OCI-LY1 (cell line): ENCODE measurements at regions not wholly inside any gene's neighbourhood (a gene's known extent, or its start where the extent isn't known, plus 50 kb on each side); places are given as distances from the start of the nearest gene placed in this dataset.

Source experiments
- H2AFZ ChIP-seq: fragments of 200-600 bp; sonication (generic), shearing (Covaris generic); 2 replicates; pipeline ENCODE4 v1.6.0; 2014; ENCODE audit warnings: antibody characterized with exemption, mild to moderate bottlenecking, low read length
- H3F3A ChIP-seq: fragments of 200-600 bp; sonication (generic), shearing (Covaris generic); 2 replicates; pipeline ENCODE4 v1.6.0; 2014; ENCODE audit warnings: mild to moderate bottlenecking, antibody characterized with exemption, low read length, moderate library complexity; ENCODE audit not compliant: insufficient read depth
- H3K27ac ChIP-seq: fragments of 200-600 bp; sonication (generic); 2 replicates; pipeline ENCODE4 v1.5.1; 2014; ENCODE audit warnings: low read length, mixed run types, mild to moderate bottlenecking, low read depth; ENCODE audit not compliant: poor library complexity, severe bottlenecking
- H3K27me3 ChIP-seq: fragments of 200-600 bp; sonication (generic); 2 replicates; pipeline ENCODE4 v1.6.0; 2014; ENCODE audit warnings: antibody characterized with exemption, mild to moderate bottlenecking, low read length, moderate library complexity; ENCODE audit not compliant: insufficient read depth
- H3K36me3 ChIP-seq: fragments of 200-600 bp; sonication (generic); 2 replicates; pipeline ENCODE4 v1.6.1; 2014; ENCODE audit warnings: mild to moderate bottlenecking, antibody characterized with exemption, low read length, moderate library complexity, mixed read lengths; ENCODE audit not compliant: insufficient read depth
- H3K4me1 ChIP-seq: fragments of 200-600 bp; sonication (generic); 2 replicates; pipeline ENCODE4 v1.5.1; 2014; ENCODE audit warnings: mild to moderate bottlenecking, low read length, moderate library complexity; ENCODE audit not compliant: insufficient read depth, severe bottlenecking
- H3K4me2 ChIP-seq: fragments of 200-600 bp; sonication (generic), shearing (Covaris generic); 2 replicates; pipeline ENCODE4 v1.6.1; 2014; ENCODE audit warnings: low read length
- H3K4me3 ChIP-seq: fragments of 200-600 bp; sonication (generic); 2 replicates; pipeline ENCODE4 v1.5.1; 2014; ENCODE audit warnings: low read length, low read depth, mild to moderate bottlenecking, mixed read lengths; ENCODE audit not compliant: poor library complexity, severe bottlenecking
- H3K79me2 ChIP-seq: fragments of 200-600 bp; shearing (Covaris generic); 2 replicates; pipeline ENCODE4 v1.6.1; 2016; ENCODE audit warnings: mixed run types, low read length, mixed read lengths; ENCODE audit not compliant: insufficient read depth
- H3K9ac ChIP-seq: fragments of 200-600 bp; sonication (generic), shearing (Covaris generic); 2 replicates; pipeline ENCODE4 v1.6.1; 2014; ENCODE audit warnings: mild to moderate bottlenecking, low read length, mixed read lengths
- H3K9me2 ChIP-seq: fragments of 200-600 bp; sonication (generic), shearing (Covaris generic); 2 replicates; pipeline ENCODE4 v1.6.1; 2014; ENCODE audit warnings: low read depth, mild to moderate bottlenecking, low read length, mixed read lengths
- H3K9me3 ChIP-seq: fragments of 200-600 bp; shearing (Covaris generic); 2 replicates; pipeline ENCODE4 v1.6.1; 2014; ENCODE audit warnings: low read length, mixed read lengths
- H4K20me1 ChIP-seq: fragments of 200-600 bp; sonication (generic), shearing (Covaris generic); 2 replicates; pipeline ENCODE4 v1.6.0; 2016; ENCODE audit warnings: mild to moderate bottlenecking, low read length; ENCODE audit not compliant: insufficient read depth
- CTCF ChIP-seq: fragments of 200-600 bp; sonication (generic), shearing (Covaris generic); IDR thresholded peaks from 2 replicates; pipeline ENCODE4 v1.5.1; 2017; ENCODE audit warnings: mild to moderate bottlenecking, antibody characterized with exemption, low read length, moderate library complexity, mixed read lengths
- EZH2 ChIP-seq: fragments of 200-600 bp; sonication (generic), shearing (Covaris generic); IDR thresholded peaks from 2 replicates; pipeline ENCODE4 v1.8.0; 2017; ENCODE audit warnings: borderline replicate concordance, mixed run types, mild to moderate bottlenecking, antibody characterized with exemption, low read length, moderate library complexity, mixed read lengths

GRCh38 chr11:24391167-24391566, 105.7 kb upstream of the LUZP2 start:
- H3K79me2 ChIP-seq, result no peaks in the 10 kb centered on the region
- no peaks in the 10 kb centered on the region for H4K20me1 ChIP-seq
- no peaks in the 10 kb centered on the region for H3K36me3 ChIP-seq
- H3F3A ChIP-seq, result no peaks in the 10 kb centered on the region
- H3K4me3 ChIP-seq, result no peak overlapping the region
- no peak overlapping the region for H3K9ac ChIP-seq
- TF ChIP-seq EZH2 (no peak), CTCF (no peak)
- no peaks in the 10 kb centered on the region for H3K9me2 ChIP-seq
- no peak overlapping the region for H3K27ac ChIP-seq
- no peak overlapping the region for H2AFZ ChIP-seq
- H3K4me1 ChIP-seq, result no peaks in the 10 kb centered on the region
- H3K4me2 ChIP-seq, result no peak overlapping the region
- no peaks in the 10 kb centered on the region for H3K27me3 ChIP-seq
- no peaks in the 10 kb centered on the region for H3K9me3 ChIP-seq

GRCh38 chr11:24400059-24400665, 96.7 kb upstream of the LUZP2 start:
- Histone ChIP-seq H3K36me3 (no peaks in the 10 kb centered on the region), H3K9ac (no peak overlapping the region), H3K9me3 (no peaks in the 10 kb centered on the region), H3K79me2 (no peaks in the 10 kb centered on the region), H3K9me2 (no peaks in the 10 kb centered on the region), H3K27ac (no peak overlapping the region), H3F3A (no peaks in the 10 kb centered on the region), H3K4me1 (no peaks in the 10 kb centered on the region), H3K4me2 (no peak overlapping the region), H3K4me3 (no peak overlapping the region), H2AFZ (no peak overlapping the region), H3K27me3 (no peaks in the 10 kb centered on the region), H4K20me1 (no peaks in the 10 kb centered on the region)
- no peak for TF ChIP-seq CTCF
- no peak for TF ChIP-seq EZH2

- H3K27me3 ChIP-seq, result no peaks in the 10 kb centered on the region
- H3K9me2 ChIP-seq, result no peaks in the 10 kb centered on the region
- TF ChIP-seq EZH2 (no peak), CTCF (no peak)
- no peaks in the 10 kb centered on the region for H3K36me3 ChIP-seq
- H3K4me1 ChIP-seq, result no peaks in the 10 kb centered on the region
- no peaks in the 10 kb centered on the region for H3F3A ChIP-seq
- H3K9ac ChIP-seq, result no peak overlapping the region
- H2AFZ ChIP-seq, result no peak overlapping the region
- H3K4me3 ChIP-seq, result no peak overlapping the region
- no peaks in the 10 kb centered on the region for H4K20me1 ChIP-seq
- H3K9me3 ChIP-seq, result no peaks in the 10 kb centered on the region
- H3K27ac ChIP-seq, result no peak overlapping the region
- H3K79me2 ChIP-seq, result no peaks in the 10 kb centered on the region
- H3K4me2 ChIP-seq, result no peak overlapping the region
These were observed 90.5 kb upstream of the LUZP2 start for GRCh38 chr11:24406389-24406788.
